ENCODE measurements at regions not wholly inside any gene's neighbourhood (a gene's known extent, or its start where the extent isn't known, plus 50 kb on each side); places are given as distances from the start of the nearest gene placed in this dataset.
A peak's percentile ranks its signal among the peaks of the same experiment; 100 is the strongest.
"Not testable (repeated sequence)": the region's sequence is repeated elsewhere in the genome, so short reads cannot be mapped to it uniquely, and the experiment has no call there.

DNA sequence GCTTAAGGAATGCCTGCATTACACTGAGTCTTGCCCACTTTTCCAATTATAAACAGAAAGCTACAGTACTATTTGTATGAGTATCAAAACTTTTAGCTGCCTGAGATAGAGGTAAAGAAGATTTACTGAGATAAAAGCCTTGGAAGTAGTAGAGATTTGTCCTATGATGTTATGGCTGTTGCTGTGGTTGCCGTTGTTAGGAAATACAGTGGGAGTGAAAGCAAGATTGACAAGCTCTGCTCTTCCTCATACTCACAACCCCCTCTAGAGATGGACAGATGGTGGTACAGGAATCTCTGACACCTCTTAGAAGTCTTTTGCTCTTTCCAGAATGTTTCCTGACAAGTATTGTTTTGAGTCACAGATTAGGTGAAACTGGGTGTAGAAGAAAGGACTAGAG is 242.5 kb downstream of the RPIA start:
- intact Hi-C loops (cut with DNase I), result no loop called here
- Histone ChIP-seq H3K4me1 (replicated peaks in 1 of 2) (no peaks in the 10 kb centered on the region), H3K27me3 (no peaks in the 10 kb centered on the region), H3K36me3 (replicated peaks in 1 of 2) (no peaks in the 10 kb centered on the region), H3K9me3 (replicated peaks in 1 of 3) (no peaks in the 10 kb centered on the region), H3K27ac (no peak overlapping the region), H3K4me3 (no peak overlapping the region)
- TF ChIP-seq, protein P1, sequence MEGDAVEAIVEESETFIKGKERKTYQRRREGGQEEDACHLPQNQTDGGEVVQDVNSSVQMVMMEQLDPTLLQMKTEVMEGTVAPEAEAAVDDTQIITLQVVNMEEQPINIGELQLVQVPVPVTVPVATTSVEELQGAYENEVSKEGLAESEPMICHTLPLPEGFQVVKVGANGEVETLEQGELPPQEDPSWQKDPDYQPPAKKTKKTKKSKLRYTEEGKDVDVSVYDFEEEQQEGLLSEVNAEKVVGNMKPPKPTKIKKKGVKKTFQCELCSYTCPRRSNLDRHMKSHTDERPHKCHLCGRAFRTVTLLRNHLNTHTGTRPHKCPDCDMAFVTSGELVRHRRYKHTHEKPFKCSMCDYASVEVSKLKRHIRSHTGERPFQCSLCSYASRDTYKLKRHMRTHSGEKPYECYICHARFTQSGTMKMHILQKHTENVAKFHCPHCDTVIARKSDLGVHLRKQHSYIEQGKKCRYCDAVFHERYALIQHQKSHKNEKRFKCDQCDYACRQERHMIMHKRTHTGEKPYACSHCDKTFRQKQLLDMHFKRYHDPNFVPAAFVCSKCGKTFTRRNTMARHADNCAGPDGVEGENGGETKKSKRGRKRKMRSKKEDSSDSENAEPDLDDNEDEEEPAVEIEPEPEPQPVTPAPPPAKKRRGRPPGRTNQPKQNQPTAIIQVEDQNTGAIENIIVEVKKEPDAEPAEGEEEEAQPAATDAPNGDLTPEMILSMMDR (IDR thresholded peaks at IDR 0.05), result no peak
- TF ChIP-seq POLR2A (IDR thresholded peaks at IDR 0.05), result no peak
- no peak for DNase-seq
- 14 to 26% (median 18%) methylated on average over 1 of the region's 1 CpG for WGBS, 4 donors

DNA sequence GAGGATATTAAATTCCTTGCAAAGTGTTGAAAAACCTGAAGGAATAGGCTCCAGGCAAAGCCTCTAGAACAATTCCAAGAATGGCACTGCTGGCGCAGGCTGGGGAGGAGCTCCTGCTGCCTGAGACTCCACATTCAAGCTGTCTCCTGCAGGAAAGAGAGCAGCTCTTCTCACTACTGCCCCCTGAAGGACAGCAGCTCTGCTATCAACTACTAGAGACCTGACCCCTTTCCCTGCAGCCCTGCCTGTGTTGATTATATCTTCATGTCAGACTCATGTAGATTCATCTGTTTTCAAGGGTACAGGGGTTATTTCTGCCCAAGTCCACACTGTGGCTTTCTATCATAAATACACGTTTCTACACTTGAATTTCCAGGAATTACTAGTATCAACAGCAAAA is 249.7 kb downstream of the RPIA start:
- TF ChIP-seq, protein P1 (IDR thresholded peaks at IDR 0.05), result peak in 1 of 6 experiments; percentile 30
- H3K4me1 ChIP-seq (replicated peaks in 1 of 2); H3K27me3 ChIP-seq; H3K27ac ChIP-seq; intact Hi-C loops (cut with DNase I); H3K9me3 ChIP-seq (replicated peaks in 1 of 3); H3K4me3 ChIP-seq; H3K36me3 ChIP-seq (replicated peaks in 1 of 2): not testable (repeated sequence)
- 11 to 42% (median 25%) methylated on average over 2 of the region's 2 CpGs for WGBS, 4 donors
- DNase-seq, result peak in 4 of 7 donors; percentile 10 to 31 (median 21)

DNA sequence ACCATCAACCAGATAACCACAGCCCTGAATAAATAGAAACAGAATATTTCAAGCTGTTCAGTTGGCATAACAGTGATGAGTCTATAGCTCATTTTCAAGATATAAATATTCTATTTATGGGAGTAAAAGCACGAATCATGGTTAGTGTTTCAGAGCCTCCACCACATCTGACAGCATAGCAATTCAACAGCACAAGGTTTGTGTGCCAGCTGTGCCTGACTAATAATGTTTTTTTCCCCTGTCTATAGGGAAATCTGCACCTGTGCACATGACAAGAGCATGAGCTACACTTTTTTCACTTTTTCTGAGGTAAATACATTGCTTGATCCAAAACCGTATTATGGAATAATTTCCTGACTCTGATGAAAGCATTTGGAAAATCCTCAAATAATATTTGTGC is 251.3 kb downstream of the RPIA start:
- no peak overlapping the region for H3K4me3 ChIP-seq
- no peaks in the 10 kb centered on the region for H3K27me3 ChIP-seq
- no peak for DNase-seq
- no peaks in the 10 kb centered on the region for H3K9me3 ChIP-seq (replicated peaks in 1 of 3)
- no peak for TF ChIP-seq POLR2A (IDR thresholded peaks at IDR 0.05)
- TF ChIP-seq, protein P1 (IDR thresholded peaks at IDR 0.05), result no peak
- no peaks in the 10 kb centered on the region for H3K36me3 ChIP-seq (replicated peaks in 1 of 2)
- H3K27ac ChIP-seq, result no peak overlapping the region
- H3K4me1 ChIP-seq (replicated peaks in 1 of 2), result no peaks in the 10 kb centered on the region
- 54 to 72% (median 67%) methylated on average over 2 of the region's 2 CpGs for WGBS, 4 donors
- intact Hi-C loops (cut with DNase I), result no loop called here

DNA sequence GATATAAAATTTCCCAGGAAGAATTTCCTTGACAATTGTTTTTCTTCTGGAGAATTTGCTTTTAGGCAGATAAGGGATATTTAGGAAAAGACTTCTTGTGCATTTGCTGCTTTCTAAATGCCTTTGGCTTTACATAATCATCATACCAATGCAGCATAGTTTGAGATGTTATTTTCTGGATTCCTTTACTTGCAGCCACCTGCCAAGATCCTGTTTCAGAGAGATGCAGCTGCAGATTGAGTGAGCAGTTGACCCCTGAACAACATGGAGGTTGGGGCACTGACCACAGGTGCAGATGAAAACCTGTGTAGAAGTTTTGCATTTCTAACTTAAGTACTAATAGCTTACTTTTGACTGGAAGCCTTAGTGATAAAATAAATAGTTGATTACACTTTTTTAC is 257.9 kb downstream of the RPIA start:
- DNase-seq, result no peak
- intact Hi-C loops (cut with DNase I), result no loop called here
- H3K4me1 ChIP-seq (replicated peaks in 1 of 2), result no peaks in the 10 kb centered on the region
- H3K36me3 ChIP-seq (replicated peaks in 1 of 2), result no peaks in the 10 kb centered on the region
- no peak overlapping the region for H3K27ac ChIP-seq
- peaks cover 3% of the 10 kb centered on the region for H3K27me3 ChIP-seq
- TF ChIP-seq, protein P1 (IDR thresholded peaks at IDR 0.05), result no peak
- TF ChIP-seq POLR2A (IDR thresholded peaks at IDR 0.05), result no peak
- no peaks in the 10 kb centered on the region for H3K9me3 ChIP-seq (replicated peaks in 1 of 3)
- H3K4me3 ChIP-seq, result no peak overlapping the region
